ENCODE measurements at regions not wholly inside any gene's neighbourhood (a gene's known extent, or its start where the extent isn't known, plus 50 kb on each side); places are given as distances from the start of the nearest gene placed in this dataset.
"Not testable (repeated sequence)": the region's sequence is repeated elsewhere in the genome, so short reads cannot be mapped to it uniquely, and the experiment has no call there.

DNA sequence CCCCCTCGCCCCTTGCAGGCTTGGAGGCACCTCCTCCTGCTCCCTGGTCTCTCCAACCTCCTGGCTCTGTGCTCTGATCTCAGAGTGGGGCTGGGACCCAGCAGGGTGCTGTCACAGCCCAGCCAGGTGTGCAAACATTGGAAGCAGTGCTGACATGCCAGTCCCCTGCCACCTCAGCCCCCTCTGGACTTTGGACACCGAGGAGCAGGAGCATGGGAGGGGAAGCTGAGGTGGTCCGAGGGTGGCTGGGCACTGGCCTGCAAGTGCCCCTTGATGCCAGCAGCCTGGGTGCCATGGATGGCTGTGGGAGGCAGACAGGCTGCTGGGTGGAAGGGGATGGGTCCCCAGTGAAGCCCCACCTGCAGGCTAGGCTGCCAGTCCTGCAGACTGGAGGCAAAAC lies 860.9 kb upstream of the ALG10B start:
- TF ChIP-seq EZH2 (IDR thresholded peaks at IDR 0.05; ENCODE audit: borderline replicate concordance, insufficient read depth, low read depth, low read length, poor library complexity, severe bottlenecking): not testable (repeated sequence)
- TF ChIP-seq, protein P1, sequence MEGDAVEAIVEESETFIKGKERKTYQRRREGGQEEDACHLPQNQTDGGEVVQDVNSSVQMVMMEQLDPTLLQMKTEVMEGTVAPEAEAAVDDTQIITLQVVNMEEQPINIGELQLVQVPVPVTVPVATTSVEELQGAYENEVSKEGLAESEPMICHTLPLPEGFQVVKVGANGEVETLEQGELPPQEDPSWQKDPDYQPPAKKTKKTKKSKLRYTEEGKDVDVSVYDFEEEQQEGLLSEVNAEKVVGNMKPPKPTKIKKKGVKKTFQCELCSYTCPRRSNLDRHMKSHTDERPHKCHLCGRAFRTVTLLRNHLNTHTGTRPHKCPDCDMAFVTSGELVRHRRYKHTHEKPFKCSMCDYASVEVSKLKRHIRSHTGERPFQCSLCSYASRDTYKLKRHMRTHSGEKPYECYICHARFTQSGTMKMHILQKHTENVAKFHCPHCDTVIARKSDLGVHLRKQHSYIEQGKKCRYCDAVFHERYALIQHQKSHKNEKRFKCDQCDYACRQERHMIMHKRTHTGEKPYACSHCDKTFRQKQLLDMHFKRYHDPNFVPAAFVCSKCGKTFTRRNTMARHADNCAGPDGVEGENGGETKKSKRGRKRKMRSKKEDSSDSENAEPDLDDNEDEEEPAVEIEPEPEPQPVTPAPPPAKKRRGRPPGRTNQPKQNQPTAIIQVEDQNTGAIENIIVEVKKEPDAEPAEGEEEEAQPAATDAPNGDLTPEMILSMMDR (IDR thresholded peaks at IDR 0.05): not testable (repeated sequence)

Measured in B cell (primary cell).